ENCODE measurements at regions not wholly inside any gene's neighbourhood (a gene's known extent, or its start where the extent isn't known, plus 50 kb on each side); places are given as distances from the start of the nearest gene placed in this dataset.

DNA sequence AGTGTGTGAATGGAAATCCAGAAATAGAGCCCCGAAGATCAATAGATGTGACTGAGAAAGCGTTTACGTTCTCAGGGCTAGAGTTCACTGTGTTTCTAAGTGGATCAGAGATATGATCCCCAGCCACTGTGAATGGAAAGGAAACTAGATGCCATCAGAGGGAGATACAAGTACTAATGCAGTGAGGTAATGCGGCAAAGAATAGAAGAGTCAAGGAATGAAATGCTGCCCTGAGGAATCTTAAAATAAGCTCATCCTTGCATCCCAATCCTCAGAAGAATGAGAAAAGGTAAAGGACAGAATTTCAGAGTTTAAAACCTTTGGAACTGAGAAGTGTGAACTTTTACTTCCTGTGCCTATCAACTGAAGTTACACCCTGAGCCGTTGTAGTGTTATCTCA, 165.5 kb upstream of the ESRRG start:
- Histone ChIP-seq H3K4me1 (replicated peaks) (no peaks in the 10 kb centered on the region), H3K27ac (no peak overlapping the region), H3K27me3 (replicated peaks; ENCODE audit: insufficient read depth) (no peaks in the 10 kb centered on the region), H3K9me3 (no peaks in the 10 kb centered on the region), H3K4me3 (no peak overlapping the region), H3K36me3 (no peaks in the 10 kb centered on the region)
- TF ChIP-seq POLR2AphosphoS5 (IDR thresholded peaks at IDR 0.05), result no peak
- TF ChIP-seq POLR2A (IDR thresholded peaks at IDR 0.05), result no peak
- TF ChIP-seq, protein P1, sequence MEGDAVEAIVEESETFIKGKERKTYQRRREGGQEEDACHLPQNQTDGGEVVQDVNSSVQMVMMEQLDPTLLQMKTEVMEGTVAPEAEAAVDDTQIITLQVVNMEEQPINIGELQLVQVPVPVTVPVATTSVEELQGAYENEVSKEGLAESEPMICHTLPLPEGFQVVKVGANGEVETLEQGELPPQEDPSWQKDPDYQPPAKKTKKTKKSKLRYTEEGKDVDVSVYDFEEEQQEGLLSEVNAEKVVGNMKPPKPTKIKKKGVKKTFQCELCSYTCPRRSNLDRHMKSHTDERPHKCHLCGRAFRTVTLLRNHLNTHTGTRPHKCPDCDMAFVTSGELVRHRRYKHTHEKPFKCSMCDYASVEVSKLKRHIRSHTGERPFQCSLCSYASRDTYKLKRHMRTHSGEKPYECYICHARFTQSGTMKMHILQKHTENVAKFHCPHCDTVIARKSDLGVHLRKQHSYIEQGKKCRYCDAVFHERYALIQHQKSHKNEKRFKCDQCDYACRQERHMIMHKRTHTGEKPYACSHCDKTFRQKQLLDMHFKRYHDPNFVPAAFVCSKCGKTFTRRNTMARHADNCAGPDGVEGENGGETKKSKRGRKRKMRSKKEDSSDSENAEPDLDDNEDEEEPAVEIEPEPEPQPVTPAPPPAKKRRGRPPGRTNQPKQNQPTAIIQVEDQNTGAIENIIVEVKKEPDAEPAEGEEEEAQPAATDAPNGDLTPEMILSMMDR (IDR thresholded peaks at IDR 0.05), result no peak
- DNase-seq (ENCODE audit: low spot score), result no peak
- WGBS, result 81% methylated on average over 5 of the region's 5 CpGs
- intact Hi-C loops (cut with DNase I), result no loop called here

DNA sequence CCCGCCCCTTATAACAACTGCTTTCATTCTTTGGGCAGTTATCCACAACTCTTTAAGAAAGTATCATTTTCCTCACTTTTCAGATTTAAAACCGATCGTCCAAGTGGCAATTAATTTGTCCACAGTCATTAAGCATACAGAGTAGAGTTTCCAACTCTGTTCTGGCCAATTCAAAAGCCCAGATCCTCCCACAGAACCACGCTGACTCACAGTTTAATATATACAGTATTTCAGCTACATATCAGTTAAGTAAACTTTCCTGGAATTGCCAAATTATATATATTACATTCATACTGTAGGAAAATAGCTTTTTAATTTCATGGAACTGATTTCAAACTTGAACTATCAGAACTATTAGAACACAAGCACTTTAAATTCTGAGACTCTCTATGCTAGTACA, 163.8 kb upstream of the ESRRG start:
- H3K36me3 ChIP-seq, result no peaks in the 10 kb centered on the region
- H3K4me3 ChIP-seq, result no peak overlapping the region
- H3K27ac ChIP-seq, result no peak overlapping the region
- intact Hi-C loops (cut with DNase I), result no loop called here
- no peaks in the 10 kb centered on the region for H3K4me1 ChIP-seq (replicated peaks)
- DNase-seq (ENCODE audit: low spot score), result no peak
- WGBS, result 90% methylated on average over 4 of the region's 4 CpGs
- no peak for TF ChIP-seq POLR2AphosphoS5 (IDR thresholded peaks at IDR 0.05)
- TF ChIP-seq, protein P1 (IDR thresholded peaks at IDR 0.05), result no peak
- TF ChIP-seq POLR2A (IDR thresholded peaks at IDR 0.05), result no peak
- H3K27me3 ChIP-seq (replicated peaks; ENCODE audit: insufficient read depth), result no peaks in the 10 kb centered on the region
- H3K9me3 ChIP-seq, result no peaks in the 10 kb centered on the region

DNA sequence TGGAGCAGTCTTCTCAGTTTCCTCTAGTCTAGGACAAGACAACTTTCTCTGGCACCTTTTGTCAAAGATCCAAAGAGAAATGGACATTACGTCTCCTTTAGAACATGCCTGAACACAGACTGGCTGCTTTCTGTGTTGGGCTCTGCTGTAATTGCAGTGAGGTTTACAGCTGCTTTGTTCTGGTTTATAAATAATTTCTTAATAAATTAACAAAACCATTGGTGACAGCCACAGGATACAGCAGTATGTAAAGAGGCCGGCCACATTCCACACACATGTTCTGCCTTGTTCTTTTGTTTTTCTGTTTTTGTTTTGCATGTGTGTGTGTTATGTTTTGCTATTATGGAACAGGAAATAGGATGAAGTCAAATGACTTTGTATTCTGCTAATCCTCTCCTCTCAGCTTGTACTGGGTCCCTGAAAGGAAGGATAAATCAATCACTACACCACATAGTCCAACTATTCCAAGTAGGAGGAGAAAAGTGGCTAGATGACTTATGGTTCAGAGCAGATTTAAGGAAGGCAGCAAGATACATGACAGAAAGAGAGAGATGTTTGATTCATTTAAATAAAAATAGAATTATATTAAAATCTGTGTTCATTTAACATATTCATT, 161.5 kb upstream of the ESRRG start:
- Histone ChIP-seq H3K27ac (no peak overlapping the region), H3K4me3 (no peak overlapping the region), H3K36me3 (no peaks in the 10 kb centered on the region), H3K4me1 (replicated peaks) (no peaks in the 10 kb centered on the region), H3K27me3 (replicated peaks; ENCODE audit: insufficient read depth) (no peaks in the 10 kb centered on the region), H3K9me3 (no peaks in the 10 kb centered on the region)
- no peak for DNase-seq (ENCODE audit: low spot score)
- TF ChIP-seq, protein P1 (IDR thresholded peaks at IDR 0.05), result no peak
- peak; percentile 4 for TF ChIP-seq POLR2AphosphoS5 (IDR thresholded peaks at IDR 0.05)
- no peak for TF ChIP-seq POLR2A (IDR thresholded peaks at IDR 0.05)
- intact Hi-C loops (cut with DNase I), result no loop called here
- 29% methylated on average over 2 of the region's 2 CpGs for WGBS

DNA sequence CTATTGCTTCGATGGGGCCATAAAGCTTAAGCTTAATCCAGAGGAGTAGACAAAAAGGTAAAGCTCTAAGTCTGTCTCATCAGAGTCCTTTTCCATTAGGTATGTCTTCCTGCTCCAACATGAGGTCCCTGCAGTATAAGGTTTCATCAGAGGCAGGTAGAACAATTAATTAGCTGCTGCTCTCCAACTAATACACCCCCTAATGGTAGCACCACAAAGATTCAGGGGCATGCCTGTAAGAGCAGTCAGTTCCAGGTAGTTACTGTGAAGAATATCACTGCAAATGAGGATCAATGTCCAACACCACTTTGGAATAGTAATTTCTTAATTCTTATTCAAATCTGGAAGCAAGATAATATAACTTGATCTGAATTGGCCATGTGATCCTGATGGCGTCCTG, 160.3 kb upstream of the ESRRG start:
- H3K27me3 ChIP-seq (replicated peaks; ENCODE audit: insufficient read depth), result no peaks in the 10 kb centered on the region
- H3K36me3 ChIP-seq, result no peaks in the 10 kb centered on the region
- WGBS, result 97% methylated on average over 2 of the region's 2 CpGs
- no peak overlapping the region for H3K27ac ChIP-seq
- intact Hi-C loops (cut with DNase I), result no loop called here
- TF ChIP-seq, protein P1 (IDR thresholded peaks at IDR 0.05), result no peak
- no peak for TF ChIP-seq POLR2A (IDR thresholded peaks at IDR 0.05)
- TF ChIP-seq POLR2AphosphoS5 (IDR thresholded peaks at IDR 0.05), result no peak
- no peak for DNase-seq (ENCODE audit: low spot score)
- H3K4me1 ChIP-seq (replicated peaks), result no peaks in the 10 kb centered on the region
- no peak overlapping the region for H3K4me3 ChIP-seq
- no peaks in the 10 kb centered on the region for H3K9me3 ChIP-seq

DNA sequence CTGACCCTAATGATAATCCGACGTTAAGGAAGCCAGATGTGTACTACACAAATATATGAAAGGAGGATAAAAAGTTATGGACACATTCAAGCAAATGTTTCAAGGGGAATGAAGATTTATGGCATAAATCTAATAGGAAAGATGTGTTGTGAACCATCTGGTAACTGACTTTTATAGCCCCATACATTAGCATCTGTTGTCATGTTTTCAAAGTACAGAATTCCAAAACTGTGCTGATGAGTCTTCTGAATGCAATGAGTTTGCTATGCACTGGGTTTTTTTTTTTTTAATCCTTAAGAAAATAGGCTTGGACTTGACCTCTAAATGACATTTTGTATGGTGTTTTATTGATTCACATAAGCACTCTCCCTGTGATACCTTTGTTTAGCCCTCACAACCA, 158.5 kb upstream of the ESRRG start:
- no peak for DNase-seq (ENCODE audit: low spot score)
- no peaks in the 10 kb centered on the region for H3K9me3 ChIP-seq
- intact Hi-C loops (cut with DNase I), result no loop called here
- no peaks in the 10 kb centered on the region for H3K4me1 ChIP-seq (replicated peaks)
- no peaks in the 10 kb centered on the region for H3K27me3 ChIP-seq (replicated peaks; ENCODE audit: insufficient read depth)
- H3K4me3 ChIP-seq, result no peak overlapping the region
- H3K27ac ChIP-seq, result no peak overlapping the region
- 77% methylated on average over 2 of the region's 2 CpGs for WGBS
- TF ChIP-seq POLR2A (IDR thresholded peaks at IDR 0.05) (no peak), POLR2AphosphoS5 (IDR thresholded peaks at IDR 0.05) (no peak)
- TF ChIP-seq, protein P1 (IDR thresholded peaks at IDR 0.05), result no peak
- H3K36me3 ChIP-seq, result no peaks in the 10 kb centered on the region

Measured in prostate gland (tissue), 2 donors.